Activated naive CD4-positive, alpha-beta T cell treated with anti-CD3 and anti-CD28 coated beads, Interleukin-2, amount 50 U/mL, for 24 hours (primary cell): ENCODE measurements at regions not wholly inside any gene's neighbourhood (a gene's known extent, or its start where the extent isn't known, plus 50 kb on each side); places are given as distances from the start of the nearest gene placed in this dataset.
"Not testable (repeated sequence)": the region's sequence is repeated elsewhere in the genome, so short reads cannot be mapped to it uniquely, and the experiment has no call there.

Experiments
- H3K27ac Mint-ChIP-seq: one replicate; pipeline ENCODE4 v1.8.0; 2021; ENCODE audit warnings: mild to moderate bottlenecking, mixed read lengths
- H3K27me3 Mint-ChIP-seq: one replicate; pipeline ENCODE4 v1.8.0; 2021; ENCODE audit warnings: mixed read lengths
- H3K36me3 Mint-ChIP-seq: one replicate; pipeline ENCODE4 v1.8.0; 2021; ENCODE audit warnings: mixed read lengths
- H3K4me1 Mint-ChIP-seq: one replicate; pipeline ENCODE4 v1.8.0; 2021; ENCODE audit warnings: mixed read lengths
- H3K4me3 Mint-ChIP-seq: one replicate; pipeline ENCODE4 v1.8.0; 2021; ENCODE audit warnings: mild to moderate bottlenecking, mixed read lengths
- H3K9me3 Mint-ChIP-seq: one replicate; pipeline ENCODE4 v1.8.0; 2021; ENCODE audit warnings: mixed read lengths

DNA sequence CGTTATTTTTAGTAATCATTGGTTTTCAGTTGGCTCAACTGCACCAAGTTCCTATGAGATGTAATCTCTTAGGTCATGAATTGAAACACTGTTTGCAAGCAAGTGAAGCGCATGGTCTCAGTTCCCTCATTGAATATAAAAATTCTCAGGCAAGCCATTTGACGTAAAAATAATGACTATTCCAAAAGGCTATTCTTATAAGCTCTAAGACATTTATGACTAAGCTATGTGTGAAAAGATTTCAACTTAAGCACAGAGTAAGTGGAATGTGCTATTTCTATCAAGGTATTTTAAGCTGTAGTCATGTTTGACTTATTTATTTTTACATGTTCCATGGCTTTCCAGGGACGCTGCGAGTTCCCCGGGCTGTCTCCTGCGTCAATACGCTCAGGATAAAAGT is 248.5 kb downstream of the THBS2 start:
- Mint-ChIP-seq H3K36me3 (no peaks in the 10 kb centered on the region), H3K27me3 (peaks cover 4% of the 10 kb centered on the region), H3K27ac (no peak overlapping the region), H3K4me3 (no peak overlapping the region), H3K4me1 (no peaks in the 10 kb centered on the region), H3K9me3 (no peaks in the 10 kb centered on the region)

DNA sequence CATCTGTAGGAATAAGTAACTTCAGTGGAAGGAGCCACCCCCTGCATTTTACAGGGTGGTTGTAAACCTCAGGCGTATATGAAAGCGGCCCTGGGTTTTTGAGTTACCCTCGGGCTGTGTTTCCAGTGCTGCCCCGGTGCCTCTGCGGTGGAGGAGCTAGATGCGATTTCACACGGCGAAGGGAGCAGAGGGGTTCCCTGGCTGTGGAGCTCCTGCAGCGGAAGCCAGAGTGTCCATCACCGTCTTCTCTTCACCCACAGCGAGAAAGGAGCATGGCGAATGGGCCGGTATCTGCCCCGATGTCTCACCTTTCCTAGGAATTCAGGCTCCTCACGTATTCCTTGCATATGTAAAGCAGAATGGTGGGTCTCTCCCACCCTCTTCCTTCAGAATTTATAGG is 253.6 kb downstream of the THBS2 start:
- Mint-ChIP-seq H3K27ac (no peak overlapping the region), H3K27me3 (peaks cover 2% of the 10 kb centered on the region), H3K4me3 (no peak overlapping the region), H3K36me3 (no peaks in the 10 kb centered on the region), H3K9me3 (no peaks in the 10 kb centered on the region), H3K4me1 (no peaks in the 10 kb centered on the region)

DNA sequence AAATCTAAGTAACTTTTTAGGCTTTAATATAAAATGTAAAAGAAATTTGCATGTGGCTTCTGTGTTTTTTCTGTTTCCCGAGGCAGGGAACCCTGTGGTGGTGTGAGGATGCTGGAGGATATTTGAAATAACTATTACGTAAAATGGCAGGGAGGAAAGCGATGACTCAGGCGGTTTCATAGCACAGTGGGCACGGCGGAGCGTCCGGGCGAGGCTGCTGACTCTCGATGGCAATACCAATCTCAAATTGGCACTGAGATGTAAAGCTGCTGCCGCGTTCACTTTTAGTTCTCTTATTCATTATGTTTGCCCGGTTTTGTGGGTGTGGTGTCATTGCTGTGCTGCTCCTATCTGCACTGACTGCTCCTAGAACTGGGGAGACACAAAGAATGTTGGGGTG is 254.3 kb downstream of the THBS2 start:
- no peak overlapping the region for H3K27ac Mint-ChIP-seq
- no peak overlapping the region for H3K4me3 Mint-ChIP-seq
- peaks cover 2% of the 10 kb centered on the region for H3K27me3 Mint-ChIP-seq
- H3K4me1 Mint-ChIP-seq, result no peaks in the 10 kb centered on the region
- no peaks in the 10 kb centered on the region for H3K36me3 Mint-ChIP-seq
- H3K9me3 Mint-ChIP-seq, result no peaks in the 10 kb centered on the region

DNA sequence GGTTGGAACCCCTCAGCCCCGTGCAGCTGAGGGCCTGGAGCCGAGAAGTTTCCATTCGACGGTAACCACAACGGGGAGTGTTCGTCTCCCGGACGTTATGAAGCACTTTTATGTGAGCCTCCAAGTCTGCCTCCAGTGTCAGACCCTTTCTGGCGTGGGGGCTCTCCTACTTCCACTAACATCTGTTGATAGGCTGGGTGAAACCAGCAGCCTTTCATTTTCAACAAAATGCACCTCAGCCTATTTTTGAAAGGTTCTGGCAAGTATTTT is 257.4 kb downstream of the THBS2 start:
- H3K9me3 Mint-ChIP-seq, result no peaks in the 10 kb centered on the region

DNA sequence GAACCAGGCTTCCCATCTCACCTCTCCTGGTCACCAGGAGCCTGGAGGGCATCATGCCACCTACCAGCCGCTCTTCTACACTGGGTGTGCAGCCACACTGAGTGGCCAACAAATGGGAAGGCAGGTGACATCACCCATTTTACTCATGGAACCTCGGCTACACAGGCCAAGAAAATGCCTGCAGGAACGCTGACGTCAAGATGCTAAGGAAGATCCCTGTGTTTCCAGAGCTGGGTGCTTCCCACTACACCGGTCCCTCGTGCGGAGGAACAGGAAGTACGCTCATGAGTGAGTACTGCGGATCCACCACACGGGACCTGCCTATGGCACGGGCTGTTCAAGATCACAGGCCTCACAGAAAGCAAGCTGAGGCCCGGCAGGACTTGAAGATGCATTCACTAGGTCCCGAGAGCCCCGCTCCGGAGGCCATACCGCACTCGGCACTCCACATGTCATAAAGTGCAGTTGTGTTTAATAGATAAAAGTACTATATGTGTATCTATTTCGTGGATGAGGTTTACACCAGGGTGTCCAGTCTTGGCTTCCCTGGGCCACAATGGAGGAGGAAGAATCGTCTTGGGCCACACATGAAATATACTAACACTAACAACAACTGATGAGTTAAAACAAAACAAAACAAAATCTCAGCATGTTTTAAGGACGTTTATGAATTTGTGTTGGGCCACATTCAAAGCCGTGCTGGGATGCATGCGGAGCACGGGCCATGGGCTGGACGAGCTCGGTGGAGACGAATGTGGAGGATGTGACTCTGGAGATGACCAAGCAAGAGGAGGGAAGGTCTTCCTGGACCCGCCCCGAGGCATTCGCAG is 257.9 kb downstream of the THBS2 start:
- no peaks in the 10 kb centered on the region for H3K36me3 Mint-ChIP-seq

More for the DNA sequence above, 257.4 kb downstream of the THBS2 start:
- no peak overlapping the region for H3K27ac Mint-ChIP-seq
- H3K36me3 Mint-ChIP-seq, result no peaks in the 10 kb centered on the region
- no peaks in the 10 kb centered on the region for H3K4me1 Mint-ChIP-seq
- H3K27me3 Mint-ChIP-seq, result no peaks in the 10 kb centered on the region
- no peak overlapping the region for H3K4me3 Mint-ChIP-seq

DNA sequence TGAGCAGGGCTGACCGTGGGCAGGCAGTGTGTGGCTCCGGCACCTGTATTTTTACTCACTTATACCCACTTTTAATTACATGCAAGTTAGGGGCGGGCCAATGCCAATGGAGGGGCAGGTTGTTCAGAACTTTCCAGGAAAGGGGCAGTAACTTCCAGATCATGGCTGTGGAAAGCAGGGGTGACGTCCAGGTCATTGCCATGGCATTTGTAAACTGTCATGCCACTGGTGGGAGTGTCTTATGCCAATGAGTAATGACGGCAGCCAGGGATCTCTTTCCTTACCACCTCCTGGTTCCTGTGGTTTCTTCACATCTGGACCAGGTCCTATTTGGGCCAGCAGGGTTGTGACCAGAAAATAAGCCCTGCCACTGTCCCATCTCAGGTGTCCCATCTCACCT is 258.7 kb downstream of the THBS2 start:
- H3K36me3 Mint-ChIP-seq, result no peaks in the 10 kb centered on the region
- no peaks in the 10 kb centered on the region for H3K4me1 Mint-ChIP-seq
- H3K9me3 Mint-ChIP-seq, result no peaks in the 10 kb centered on the region
- no peak overlapping the region for H3K4me3 Mint-ChIP-seq
- no peaks in the 10 kb centered on the region for H3K27me3 Mint-ChIP-seq
- H3K27ac Mint-ChIP-seq, result no peak overlapping the region

More for the DNA sequence above, 257.9 kb downstream of the THBS2 start:
- no peak overlapping the region for H3K4me3 Mint-ChIP-seq
- H3K4me1 Mint-ChIP-seq, result no peaks in the 10 kb centered on the region
- H3K27ac Mint-ChIP-seq, result no peak overlapping the region
- H3K27me3 Mint-ChIP-seq, result no peaks in the 10 kb centered on the region
- H3K9me3 Mint-ChIP-seq, result no peaks in the 10 kb centered on the region

DNA sequence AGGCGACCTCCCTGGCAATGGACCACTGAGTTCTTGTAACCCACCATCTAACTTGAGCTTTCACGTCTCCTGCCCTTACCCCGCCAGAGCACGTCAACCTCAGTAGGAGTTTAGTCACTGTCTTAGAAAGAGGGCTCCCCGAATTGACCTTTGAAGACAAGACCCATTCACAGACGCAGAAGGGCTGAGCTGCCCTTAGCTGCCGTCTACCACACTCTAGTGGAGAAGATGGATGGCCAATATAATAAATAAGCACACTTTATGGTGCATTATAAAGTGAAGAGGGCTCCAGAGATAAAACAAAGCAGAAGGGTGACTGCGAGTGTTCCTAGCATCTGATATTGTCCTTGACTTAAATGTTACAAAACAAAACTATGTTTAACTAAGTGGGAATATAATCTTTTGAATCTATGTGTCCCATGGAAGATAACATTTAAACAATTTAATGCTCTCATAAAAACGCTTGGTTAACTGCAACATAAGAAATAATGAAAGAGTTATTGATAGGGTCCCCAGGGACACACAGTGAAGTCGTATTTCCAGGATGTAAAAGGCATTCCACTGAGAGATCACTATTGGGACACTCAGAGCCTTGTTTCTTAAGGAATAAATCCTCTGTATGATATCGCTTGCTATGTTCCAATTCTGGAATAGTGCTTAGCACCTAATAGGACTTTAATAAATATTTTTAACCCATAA is 261.1 kb downstream of the THBS2 start:
- Mint-ChIP-seq H3K4me1 (no peaks in the 10 kb centered on the region), H3K27me3 (no peaks in the 10 kb centered on the region), H3K27ac (no peak overlapping the region), H3K4me3 (no peak overlapping the region), H3K9me3 (no peaks in the 10 kb centered on the region), H3K36me3 (no peaks in the 10 kb centered on the region)

DNA sequence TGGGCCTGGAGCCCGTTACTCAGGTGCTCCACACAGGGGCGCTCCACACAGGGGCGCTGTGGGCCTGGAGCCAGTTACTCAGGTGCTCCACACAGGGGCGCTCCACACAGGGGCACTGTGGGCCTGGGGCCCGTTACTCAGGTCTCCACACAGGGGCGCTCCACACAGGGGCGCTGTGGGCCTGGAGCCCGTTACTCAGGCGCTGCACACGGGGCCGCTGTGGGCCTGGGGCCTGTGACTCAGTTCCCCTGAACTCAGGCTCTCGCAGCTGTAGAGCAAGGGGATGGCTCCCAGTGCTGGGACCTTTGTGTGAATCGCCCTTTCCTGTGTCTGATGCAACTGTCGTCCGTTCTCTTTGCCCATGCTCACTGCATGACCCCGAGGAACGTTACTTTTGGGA is 262.0 kb downstream of the THBS2 start:
- not testable (repeated sequence) for H3K4me3 Mint-ChIP-seq, H3K36me3 Mint-ChIP-seq, H3K4me1 Mint-ChIP-seq, H3K9me3 Mint-ChIP-seq, H3K27me3 Mint-ChIP-seq, H3K27ac Mint-ChIP-seq

DNA sequence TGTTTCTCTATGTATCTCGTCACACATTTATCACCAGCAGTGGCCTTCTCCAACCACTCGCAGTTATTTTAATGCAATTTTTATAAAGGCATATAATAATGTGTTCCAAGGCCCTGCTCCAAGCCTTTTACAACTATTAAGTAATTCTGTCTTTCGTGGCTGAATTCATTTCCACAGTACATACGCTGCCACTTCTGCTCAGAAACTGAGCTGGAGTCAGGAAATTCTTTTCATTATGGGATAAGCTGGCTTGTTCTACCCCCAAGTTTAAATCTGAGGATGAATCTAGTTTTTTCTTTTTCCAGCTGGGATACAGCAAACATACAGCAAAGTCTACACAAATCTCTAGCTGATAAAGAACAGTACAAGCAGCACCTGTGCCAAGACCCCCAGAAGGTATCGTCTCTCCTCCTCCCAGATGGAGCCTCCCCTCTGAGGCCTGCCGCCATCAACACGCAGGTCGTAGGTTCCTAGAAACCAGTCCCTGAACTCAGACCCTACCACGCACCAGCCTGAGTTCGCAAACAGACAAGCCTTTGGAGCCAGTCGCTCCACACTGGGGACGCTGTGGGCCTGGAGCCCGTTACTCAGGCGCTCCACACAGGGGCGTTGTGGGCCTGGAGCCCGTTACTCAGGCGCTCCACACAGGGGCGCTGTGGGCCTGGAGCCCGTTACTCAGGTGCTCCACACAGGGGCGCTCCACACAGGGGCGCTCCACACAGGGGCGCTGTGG is 263.5 kb downstream of the THBS2 start:
- no peaks in the 10 kb centered on the region for H3K36me3 Mint-ChIP-seq
- no peak overlapping the region for H3K4me3 Mint-ChIP-seq
- no peaks in the 10 kb centered on the region for H3K4me1 Mint-ChIP-seq
- H3K27me3 Mint-ChIP-seq, result no peaks in the 10 kb centered on the region
- no peaks in the 10 kb centered on the region for H3K9me3 Mint-ChIP-seq
- H3K27ac Mint-ChIP-seq, result no peak overlapping the region

DNA sequence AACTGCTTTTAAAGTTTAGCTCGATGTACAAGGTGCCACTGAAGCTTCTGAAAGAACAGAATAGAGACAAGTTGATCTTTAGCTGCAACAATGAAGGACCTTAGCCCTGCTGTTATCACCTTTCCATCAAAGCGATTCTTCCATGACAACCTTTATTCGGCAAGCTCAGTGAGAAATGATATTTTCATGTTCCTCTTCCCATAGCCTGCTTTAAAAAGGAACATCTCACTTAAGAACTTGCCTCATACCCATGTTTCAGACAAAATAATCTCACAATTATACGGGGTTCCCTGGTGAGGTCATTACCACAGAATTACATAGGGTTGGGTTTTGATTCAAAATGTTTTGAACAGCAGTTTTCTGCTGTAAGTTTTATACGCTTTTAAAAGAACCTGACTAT is 264.2 kb downstream of the THBS2 start:
- Mint-ChIP-seq H3K27me3 (no peaks in the 10 kb centered on the region), H3K36me3 (no peaks in the 10 kb centered on the region), H3K4me3 (no peak overlapping the region), H3K9me3 (no peaks in the 10 kb centered on the region), H3K27ac (no peak overlapping the region), H3K4me1 (no peaks in the 10 kb centered on the region)

DNA sequence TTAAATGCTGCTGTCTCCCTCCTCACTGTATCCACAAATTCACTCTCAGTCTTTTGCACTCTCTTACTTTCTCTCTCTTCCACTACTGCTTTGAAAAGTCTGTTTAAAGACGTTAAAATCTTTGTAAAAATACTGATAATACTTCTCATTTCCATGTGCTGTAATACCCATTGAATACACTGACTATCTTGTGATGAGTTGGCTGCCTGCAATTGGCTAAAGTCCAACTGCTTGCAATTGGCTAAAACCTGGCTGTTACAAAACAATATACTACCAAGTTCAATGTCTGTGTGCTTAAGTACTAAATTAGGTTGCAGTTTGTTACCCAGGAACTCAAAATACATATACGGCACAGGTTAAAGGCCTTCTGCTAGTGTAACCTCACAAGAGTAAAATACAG is 264.8 kb downstream of the THBS2 start:
- H3K36me3 Mint-ChIP-seq, result no peaks in the 10 kb centered on the region
- no peaks in the 10 kb centered on the region for H3K4me1 Mint-ChIP-seq

DNA sequence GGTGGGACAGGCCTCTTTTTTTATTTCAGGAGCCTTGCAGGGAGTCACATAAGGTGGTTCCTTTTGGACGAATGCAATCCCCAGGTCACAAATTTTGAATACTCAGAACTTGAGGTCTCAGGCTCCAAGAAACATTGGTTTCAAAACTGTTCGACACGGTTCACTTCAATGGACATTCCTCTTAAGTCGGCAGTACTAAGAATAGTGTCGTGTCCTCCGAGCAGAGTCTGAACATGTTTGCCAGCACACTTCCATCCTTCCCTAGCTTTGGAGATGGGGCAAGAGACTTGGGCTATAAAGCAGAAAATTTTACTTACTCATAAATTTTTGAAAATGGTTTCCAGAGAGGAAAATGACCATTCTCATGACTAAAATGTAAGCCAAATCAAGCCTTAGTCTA is 265.4 kb downstream of the THBS2 start:
- Mint-ChIP-seq H3K27me3 (peaks cover 2% of the 10 kb centered on the region), H3K4me1 (no peaks in the 10 kb centered on the region), H3K9me3 (no peaks in the 10 kb centered on the region), H3K36me3 (no peaks in the 10 kb centered on the region), H3K4me3 (no peak overlapping the region), H3K27ac (no peak overlapping the region)

More for the DNA sequence above, 264.8 kb downstream of the THBS2 start:
- no peak overlapping the region for H3K27ac Mint-ChIP-seq
- no peaks in the 10 kb centered on the region for H3K27me3 Mint-ChIP-seq
- H3K9me3 Mint-ChIP-seq, result no peaks in the 10 kb centered on the region
- H3K4me3 Mint-ChIP-seq, result no peak overlapping the region

DNA sequence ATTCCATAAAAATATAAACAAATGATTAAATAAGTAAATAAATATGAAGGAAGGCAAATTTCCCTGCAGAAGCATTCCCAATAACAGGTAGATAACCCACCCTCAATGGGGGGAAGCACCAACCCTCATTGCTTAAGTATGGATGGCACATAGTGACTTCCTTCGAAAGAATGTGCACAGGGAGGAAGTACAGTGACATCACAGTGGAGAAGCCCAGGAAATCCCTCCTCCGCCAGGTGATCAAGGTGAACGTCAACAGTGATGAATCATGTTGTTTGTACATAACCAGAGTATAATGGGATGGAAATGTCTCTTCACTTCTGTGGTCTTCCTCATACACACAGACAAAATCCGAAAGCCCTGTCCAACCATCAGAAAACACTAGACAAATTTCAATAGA is 267.9 kb downstream of the THBS2 start:
- Mint-ChIP-seq H3K4me3 (no peak overlapping the region), H3K27me3 (peaks cover 7% of the 10 kb centered on the region), H3K36me3 (peaks cover 3% of the 10 kb centered on the region), H3K4me1 (no peaks in the 10 kb centered on the region), H3K27ac (no peak overlapping the region), H3K9me3 (peaks cover 11% of the 10 kb centered on the region)

DNA sequence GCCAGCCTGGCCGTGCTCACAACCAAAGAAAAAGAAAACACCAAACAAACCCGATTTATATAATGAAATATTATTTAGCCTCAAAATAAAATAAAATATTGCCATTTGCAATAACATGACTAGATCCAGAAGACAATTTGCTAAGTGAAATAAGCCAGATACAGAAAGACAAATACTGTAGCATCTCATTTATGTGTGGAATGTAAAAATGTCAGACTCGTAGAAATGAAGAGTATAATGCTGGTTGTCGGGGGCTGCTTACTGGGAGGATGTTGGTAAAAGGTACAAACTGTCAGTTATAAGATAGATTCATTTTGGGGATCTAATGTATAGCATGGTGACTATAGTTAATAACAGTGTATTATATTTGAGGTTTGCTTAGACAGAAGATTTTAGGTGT is 269.7 kb downstream of the THBS2 start:
- Mint-ChIP-seq H3K27me3 (peaks cover 8% of the 10 kb centered on the region), H3K27ac (no peak overlapping the region), H3K9me3 (peaks cover 23% of the 10 kb centered on the region), H3K4me3 (no peak overlapping the region), H3K36me3 (peaks cover 5% of the 10 kb centered on the region), H3K4me1 (no peaks in the 10 kb centered on the region)

DNA sequence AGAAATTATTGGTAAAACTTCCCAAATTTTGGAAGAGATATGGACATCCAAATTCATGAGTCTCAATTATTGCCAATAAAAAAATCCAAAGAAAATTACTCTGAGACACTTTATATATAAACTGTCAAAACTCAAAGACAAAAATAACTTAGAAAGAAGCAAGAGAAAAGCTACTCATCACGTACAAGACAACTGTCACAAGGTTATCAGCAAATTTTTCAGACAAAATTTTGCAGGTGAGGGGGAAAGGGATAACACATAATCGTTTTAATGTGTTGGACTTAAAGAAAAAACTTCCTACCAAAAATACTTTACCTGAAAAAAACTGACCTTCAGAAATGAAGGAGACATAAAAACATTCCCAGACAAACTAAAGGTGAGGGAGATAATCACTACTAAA is 272.5 kb downstream of the THBS2 start:
- H3K9me3 Mint-ChIP-seq, result peaks cover 23% of the 10 kb centered on the region
- H3K4me3 Mint-ChIP-seq, result no peak overlapping the region
- peaks cover 5% of the 10 kb centered on the region for H3K36me3 Mint-ChIP-seq
- H3K27ac Mint-ChIP-seq, result no peak overlapping the region
- H3K27me3 Mint-ChIP-seq, result peaks cover 8% of the 10 kb centered on the region
- no peaks in the 10 kb centered on the region for H3K4me1 Mint-ChIP-seq

DNA sequence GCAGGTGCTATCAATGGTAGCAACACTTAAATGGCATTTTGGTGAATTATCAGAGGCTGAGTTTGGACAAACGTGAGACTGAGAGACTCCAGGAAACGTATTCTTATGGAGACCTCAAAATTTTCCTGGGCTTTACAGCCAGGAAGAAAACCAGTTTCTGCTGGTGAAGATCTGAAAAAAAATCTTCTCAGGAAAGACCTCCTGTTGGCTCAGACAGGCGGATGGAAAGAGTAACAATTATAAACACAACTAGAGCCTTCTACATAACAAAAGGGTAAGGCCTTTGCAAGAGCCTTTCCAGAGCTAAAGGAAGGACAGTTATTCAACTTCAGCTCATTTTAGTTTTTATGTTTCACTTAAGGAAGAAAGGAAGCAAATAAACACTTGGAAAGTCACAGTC is 274.4 kb downstream of the THBS2 start:
- Mint-ChIP-seq H3K9me3 (peaks cover 23% of the 10 kb centered on the region), H3K4me3 (no peak overlapping the region)

More for the DNA sequence above, 274.4 kb downstream of the THBS2 start:
- peaks cover 5% of the 10 kb centered on the region for H3K36me3 Mint-ChIP-seq
- no peak overlapping the region for H3K27ac Mint-ChIP-seq
- no peaks in the 10 kb centered on the region for H3K4me1 Mint-ChIP-seq
- peaks cover 11% of the 10 kb centered on the region for H3K27me3 Mint-ChIP-seq
